Kidney tubule cell (primary cell): ENCODE measurements at regions not wholly inside any gene's neighbourhood (a gene's known extent, or its start where the extent isn't known, plus 50 kb on each side); places are given as distances from the start of the nearest gene placed in this dataset.
"Not testable (repeated sequence)": the region's sequence is repeated elsewhere in the genome, so short reads cannot be mapped to it uniquely, and the experiment has no call there.

Experiments
- DNase-seq: peaks from one replicate; pipeline ENCODE4 v3.0.0-alpha.2; 2018; ENCODE audit warnings: low spot score

DNA sequence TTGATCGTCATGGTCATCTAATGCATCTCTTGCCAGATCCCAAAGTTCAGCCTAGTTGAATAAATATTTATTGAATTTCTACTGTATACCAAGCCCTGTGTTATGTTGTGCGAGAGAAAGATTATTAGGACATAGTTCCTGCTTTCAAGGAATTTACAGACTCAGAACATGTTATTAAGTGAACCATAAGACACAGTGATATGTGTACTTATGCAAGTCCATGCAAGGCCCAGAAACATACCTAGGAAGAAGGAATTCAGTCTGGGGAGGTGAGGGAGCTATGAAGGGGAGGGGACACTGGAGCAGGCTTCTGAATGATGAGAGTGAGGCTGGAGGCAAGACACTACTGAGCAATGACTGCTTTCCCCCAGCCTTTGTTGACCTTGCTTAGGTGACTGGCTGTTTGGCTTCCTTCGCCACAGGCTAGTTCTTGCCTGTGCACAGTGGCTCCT is 81.4 kb downstream of the ACAA2 start:
- peak; percentile 14 for DNase-seq

GRCh38 chr18:49731421-49731841 is 81.9 kb downstream of the ACAA2 start:
- DNase-seq = no peak

GRCh38 chr18:49730951-49731391 is 82.4 kb downstream of the ACAA2 start:
- no peak for DNase-seq

GRCh38 chr18:49728542-49728941 is 84.8 kb downstream of the ACAA2 start:
- DNase-seq = peak; percentile 58

GRCh38 chr18:49727816-49728215 is 85.5 kb downstream of the ACAA2 start:
- no peak for DNase-seq

DNA sequence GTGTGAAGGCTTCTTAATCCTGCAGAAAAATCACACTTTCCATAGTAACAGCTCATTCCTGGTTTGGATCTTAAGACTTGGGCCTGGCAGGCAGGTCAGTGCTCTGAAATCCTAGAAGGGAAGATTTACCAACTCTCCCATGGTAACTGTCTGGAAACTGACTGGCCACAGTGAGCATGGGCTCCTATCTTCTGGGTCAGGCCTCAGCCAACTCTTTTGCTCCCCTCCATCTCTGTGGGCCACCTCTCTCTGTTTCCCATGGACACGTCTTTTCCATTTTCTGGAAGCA is 86.7 kb downstream of the ACAA2 start:
- no peak for DNase-seq

- DNase-seq = peak; percentile 75
Observed at GRCh38 chr18:49725809-49726674, 87.3 kb downstream of the ACAA2 start.

GRCh38 chr18:49723648-49724180 is 89.6 kb downstream of the ACAA2 start:
- peak; percentile 44 for DNase-seq

- DNase-seq = no peak
Observed at GRCh38 chr18:49722477-49722876, 90.9 kb downstream of the ACAA2 start.

- no peak for DNase-seq
Observed at GRCh38 chr18:49721981-49722380, 91.4 kb downstream of the ACAA2 start.

DNA sequence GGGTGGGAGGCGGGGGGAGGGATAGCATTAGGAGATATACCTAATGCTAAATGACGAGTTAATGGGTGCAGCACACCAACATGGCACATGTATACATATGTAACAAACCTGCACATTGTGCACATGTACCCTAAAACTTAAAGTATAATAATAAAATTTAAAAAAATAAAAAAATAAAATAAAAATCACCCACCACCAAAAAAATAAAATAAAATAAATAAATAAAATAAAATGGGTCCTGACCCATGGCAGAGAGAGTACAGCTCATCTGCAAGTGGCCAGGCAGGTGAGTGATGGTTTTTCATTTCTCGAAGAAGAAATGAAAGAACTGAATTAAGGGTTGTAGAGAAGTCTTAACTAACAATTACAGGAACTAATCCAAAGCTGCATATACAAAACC is 92.4 kb downstream of the ACAA2 start:
- DNase-seq = not testable (repeated sequence)

DNA sequence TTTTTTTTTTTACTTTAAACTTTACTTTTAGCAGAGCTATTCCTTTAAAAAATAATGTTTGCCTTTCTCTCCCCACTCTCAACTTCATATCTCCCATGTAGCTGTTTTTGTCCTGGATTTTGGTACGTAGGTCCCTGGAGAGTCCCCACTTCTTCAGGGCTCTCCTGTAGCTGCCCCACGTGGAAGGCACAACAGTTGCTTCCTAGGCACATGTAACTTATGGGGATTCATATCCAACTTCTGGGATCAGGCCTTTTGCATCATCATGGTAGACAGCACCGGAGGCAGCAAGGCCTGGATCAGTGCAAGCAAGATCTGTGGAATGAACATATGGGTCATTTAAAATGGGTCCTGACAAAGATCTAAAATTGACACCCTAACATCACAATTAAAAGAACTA is 95.7 kb downstream of the ACAA2 start:
- no peak for DNase-seq

GRCh38 chr18:49716035-49716434 is 97.3 kb downstream of the ACAA2 start:
- no peak for DNase-seq

GRCh38 chr18:49709347-49709690 is 104.0 kb downstream of the ACAA2 start:
- DNase-seq = peak; percentile 50

DNA sequence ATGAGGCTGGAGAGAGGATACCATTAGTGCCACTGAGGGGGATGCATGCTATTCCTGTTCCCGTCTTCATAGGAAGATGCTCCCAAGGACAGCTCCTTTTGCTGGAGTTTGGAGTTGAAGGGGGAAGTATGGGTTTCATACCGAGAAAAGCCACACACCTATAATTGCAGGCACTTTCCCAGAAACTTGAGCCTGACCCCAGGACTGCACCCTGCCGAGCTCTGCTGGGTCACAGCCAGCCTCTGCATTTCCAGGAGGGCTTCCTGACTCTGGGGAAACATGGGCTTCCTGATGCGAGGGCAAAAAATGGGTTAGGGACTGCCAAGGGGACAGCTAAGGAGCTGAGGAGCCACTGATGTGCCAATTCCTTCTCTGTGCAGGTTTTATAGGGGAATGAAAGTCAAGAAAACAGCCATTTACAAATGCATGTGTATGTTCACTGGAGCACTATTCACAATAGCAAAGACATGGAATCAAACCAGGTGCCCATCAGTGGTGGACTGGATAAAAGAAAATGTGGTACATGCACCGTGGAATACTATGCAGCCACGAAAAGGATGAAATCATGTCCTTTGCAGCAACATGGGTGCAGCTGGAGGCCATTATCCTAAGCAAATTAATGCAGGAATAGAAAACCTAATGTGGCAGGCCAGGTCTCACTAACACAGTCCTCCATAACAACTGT is 104.5 kb downstream of the ACAA2 start:
- no peak for DNase-seq

DNA sequence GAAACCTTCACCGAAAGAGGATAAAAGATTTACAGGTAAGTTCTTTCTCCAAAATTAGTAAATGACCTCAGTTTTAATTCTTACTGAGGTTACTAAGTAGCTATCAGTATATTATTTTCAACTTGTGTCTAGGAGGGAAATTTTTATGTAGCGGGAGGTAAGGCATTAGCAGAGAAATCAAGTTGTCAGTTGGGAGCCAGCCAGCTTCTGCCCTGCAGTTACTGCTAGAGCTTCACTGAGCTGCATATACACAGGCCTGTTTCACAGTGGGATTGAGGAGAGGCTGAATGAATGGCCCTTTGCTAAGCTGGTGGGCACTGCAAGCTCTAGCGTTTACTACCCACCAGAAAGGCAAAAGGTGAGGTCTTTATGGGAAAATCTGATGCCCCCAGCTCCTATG is 105.7 kb downstream of the ACAA2 start:
- no peak for DNase-seq

- DNase-seq = no peak
Observed at GRCh38 chr18:49704334-49704733, 109.0 kb downstream of the ACAA2 start.

- DNase-seq = no peak
Observed at GRCh38 chr18:49701190-49701589, 112.1 kb downstream of the ACAA2 start.

DNA sequence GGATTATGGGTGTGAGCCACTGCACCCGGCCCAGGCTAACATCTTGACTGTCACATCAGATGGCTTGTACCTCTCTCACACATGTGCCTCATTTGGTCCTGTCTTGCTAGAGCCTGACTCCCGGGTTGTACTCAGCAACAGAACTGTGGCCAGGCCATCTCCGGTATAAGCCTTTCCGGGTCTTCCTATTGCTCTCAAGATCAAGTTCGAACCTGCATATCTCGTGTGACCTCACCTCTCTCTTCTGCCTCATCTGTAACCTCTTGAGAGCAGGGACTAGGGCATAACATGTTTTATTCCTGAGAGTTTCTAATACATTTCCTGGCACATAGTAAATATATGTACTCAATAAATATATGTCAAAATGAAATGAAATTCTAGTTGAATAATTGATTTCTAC is 114.0 kb downstream of the ACAA2 start:
- no peak for DNase-seq

DNA sequence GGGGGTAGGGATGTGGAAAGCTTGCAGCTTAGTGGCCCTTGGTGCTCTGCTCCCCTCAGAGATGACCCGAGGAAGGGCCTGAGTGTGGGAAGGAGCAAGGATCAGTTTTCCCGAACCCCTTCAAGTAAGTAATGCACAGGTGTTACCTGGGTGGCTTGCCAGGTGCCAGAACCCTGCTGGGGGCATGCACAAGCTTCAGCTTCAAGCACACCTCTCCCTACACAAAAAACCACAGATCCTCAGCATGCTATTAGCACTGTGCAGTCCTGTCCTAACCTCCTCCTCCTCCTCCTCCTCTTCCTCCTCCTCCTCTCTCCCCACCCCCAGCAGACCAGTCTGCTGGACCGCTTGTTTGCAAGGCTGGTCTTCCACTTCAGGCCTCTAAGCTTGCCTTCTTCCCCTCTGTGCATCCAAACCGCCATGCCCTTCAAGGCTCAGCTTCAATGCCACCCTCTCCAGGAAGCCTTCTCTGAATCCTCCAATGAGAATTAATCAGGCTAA is 114.8 kb downstream of the ACAA2 start:
- DNase-seq = no peak

GRCh38 chr18:49697757-49698524 is 115.4 kb downstream of the ACAA2 start:
- DNase-seq = peak; percentile 51

- no peak for DNase-seq
Observed at GRCh38 chr18:49697049-49697448, 116.3 kb downstream of the ACAA2 start.
